NAMALWA (cell line): ENCODE measurements at regions not wholly inside any gene's neighbourhood (a gene's known extent, or its start where the extent isn't known, plus 50 kb on each side); places are given as distances from the start of the nearest gene placed in this dataset.

Experiments
- DNase-seq: peaks from one replicate; pipeline ENCODE4 v3.0.0-alpha.2; 2015; ENCODE audit warnings: low spot score

DNA sequence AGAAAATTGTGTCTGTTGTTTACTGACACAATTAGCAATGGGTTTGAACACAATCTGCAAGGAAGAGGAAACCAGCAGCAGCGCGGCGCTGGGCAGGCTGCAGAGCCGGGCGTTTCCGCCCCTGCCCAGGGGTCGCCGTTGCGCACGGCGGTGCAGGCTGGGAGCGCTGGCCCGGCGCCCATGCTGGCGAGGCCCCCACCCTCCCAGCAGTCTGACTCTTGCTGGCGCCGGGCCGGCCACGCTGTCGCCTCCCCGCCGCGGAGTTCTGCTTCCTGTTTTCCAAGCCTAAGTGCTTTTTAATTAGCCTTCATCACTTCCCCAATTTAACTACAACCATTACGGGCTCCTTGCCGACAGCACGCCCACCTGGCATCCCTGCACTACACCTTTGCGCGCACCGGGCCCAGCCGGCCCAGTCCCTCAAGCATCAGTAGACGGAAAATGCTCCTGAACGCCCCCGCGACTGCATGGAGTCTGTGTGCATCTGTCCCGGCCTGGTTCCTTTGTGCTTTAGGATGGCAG lies 212.1 kb downstream of the GXYLT1 start:
- DNase-seq, result peak; percentile 11

DNA sequence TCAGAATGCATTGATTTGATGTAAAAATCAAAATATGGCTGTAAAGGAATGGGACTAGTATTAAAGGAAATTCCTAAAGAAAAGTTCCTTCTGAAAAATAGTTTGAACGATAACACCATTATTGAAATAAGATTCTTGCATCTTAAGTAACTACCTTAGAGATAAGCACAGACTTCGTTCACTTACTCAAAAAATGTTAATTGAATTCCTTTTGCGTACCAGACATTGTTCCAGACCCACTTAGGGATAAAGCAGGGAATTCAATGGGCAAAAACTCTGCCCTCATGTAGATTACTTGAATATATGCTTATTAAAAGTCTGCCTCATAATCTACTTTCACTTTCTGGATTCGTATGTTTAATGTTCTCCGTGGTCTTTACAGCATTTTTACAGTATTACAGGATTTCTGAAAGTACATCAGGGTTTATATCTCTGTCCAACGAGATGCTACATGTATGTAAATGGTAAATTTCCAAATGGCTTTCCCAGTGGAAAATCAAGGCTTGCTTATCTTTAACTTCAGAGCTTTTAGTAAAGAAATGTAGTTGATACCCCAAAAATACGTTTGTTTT lies 213.7 kb downstream of the GXYLT1 start:
- DNase-seq, result no peak

DNA sequence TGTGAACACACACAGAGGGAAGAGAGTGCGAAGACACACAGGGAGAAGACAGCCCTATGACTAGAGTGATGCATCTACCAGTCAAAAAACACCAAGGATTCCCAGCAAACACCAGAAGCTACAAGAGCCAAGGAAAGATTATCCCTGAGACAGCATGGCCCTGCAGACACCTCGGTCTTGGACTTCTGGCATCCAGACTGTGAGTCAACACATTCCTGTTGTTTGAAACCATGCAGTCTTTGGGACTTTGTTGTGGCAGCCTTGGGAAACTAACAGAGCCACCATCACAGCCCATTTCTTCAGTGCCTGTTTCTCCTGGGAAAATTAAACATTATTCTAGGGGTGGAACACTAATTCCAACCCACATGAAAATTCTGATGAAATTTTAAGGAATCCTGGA lies 220.6 kb downstream of the GXYLT1 start:
- no peak for DNase-seq

DNA sequence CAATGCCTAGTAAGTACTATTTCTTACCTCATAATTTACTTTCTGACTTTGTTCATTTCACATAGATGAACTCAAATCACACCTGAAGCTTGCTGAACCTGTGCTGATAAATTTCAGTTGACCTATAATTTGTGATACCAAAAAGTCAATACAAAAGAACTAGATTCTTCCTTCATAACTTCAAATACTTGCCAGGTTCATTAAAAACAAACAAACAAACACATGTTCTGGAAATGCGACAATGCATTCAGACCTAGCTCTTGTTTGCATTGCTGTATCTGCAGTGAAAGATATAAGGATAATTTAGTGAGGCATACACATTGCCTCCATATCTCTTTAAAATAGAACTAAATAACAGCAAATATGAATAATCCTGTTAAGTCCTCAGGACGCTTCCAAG lies 221.3 kb downstream of the GXYLT1 start:
- no peak for DNase-seq

DNA sequence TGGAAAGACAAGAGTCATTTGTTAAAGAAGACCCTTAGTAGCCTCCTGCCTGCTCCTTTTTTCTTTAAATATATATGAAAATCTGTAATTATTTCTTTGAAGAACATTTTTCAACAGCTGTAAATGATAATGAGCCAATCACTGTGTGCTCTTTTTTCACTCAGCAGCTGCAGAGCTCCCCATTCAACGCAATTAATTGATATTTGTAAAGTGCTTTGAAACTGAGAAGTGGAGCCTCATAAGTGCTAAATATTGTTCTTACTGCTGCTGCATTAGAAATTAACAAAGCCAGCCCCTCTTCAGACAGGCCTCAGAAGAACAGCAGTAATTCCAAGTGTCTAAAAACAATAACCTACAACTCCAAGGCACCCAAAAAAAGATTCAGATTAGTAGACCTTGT lies 224.3 kb downstream of the GXYLT1 start:
- no peak for DNase-seq

DNA sequence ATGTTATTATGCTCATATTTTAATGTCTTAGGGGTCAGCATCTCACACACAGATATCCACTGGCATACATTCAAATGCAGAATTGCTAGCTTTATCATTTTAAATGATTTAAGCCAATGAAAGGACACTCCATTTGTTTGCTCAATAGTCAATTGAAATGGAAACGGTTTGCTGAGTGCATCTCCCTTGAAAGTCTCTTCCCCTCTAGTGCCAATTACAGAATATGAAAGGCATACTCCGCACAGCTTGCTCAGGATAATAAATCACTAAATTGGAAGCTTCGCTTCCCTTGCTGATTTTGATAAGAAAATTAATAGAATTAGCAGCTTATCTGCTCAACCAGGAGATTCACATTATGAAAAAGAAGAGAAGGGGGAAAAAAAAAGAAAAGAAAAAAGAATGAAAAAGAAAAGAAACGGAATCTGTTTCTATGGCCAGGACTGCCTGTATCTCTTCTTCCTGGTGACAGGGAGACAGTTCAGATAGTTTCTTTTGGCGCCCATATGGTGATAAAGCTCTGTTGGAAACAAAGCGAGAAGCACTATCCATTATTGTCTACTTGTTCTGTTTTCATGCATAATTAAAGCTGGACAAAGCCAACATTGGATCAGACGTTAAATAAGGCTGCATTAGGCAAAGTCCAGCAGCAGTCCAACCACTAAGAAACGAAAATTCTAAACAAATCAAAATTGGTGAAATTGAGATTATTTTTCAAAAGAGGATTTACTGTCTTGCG lies 225.0 kb downstream of the GXYLT1 start:
- no peak for DNase-seq

GRCh38 chr12:41919048-41919447 lies 225.6 kb downstream of the GXYLT1 start:
- no peak for DNase-seq

GRCh38 chr12:41917938-41918341 lies 226.7 kb downstream of the GXYLT1 start:
- DNase-seq, result no peak

DNA sequence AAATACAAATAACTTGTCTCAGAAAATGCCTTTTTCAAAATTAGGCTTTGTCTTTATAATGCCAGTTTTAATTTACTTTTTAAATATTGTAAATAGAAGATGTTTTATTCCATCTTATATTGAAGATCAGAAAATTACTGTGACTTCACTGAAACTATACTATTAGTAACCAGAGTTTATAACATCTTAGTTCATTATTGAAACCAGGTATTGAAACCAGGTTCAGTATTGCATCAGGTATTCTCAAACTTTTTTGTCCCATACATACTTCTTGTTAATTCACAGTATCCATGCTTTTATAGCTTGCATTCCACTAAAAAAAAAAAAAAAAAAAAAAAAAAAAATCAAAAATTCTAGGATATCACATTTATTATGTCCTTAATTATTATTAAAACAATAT lies 227.5 kb downstream of the GXYLT1 start:
- no peak for DNase-seq

DNA sequence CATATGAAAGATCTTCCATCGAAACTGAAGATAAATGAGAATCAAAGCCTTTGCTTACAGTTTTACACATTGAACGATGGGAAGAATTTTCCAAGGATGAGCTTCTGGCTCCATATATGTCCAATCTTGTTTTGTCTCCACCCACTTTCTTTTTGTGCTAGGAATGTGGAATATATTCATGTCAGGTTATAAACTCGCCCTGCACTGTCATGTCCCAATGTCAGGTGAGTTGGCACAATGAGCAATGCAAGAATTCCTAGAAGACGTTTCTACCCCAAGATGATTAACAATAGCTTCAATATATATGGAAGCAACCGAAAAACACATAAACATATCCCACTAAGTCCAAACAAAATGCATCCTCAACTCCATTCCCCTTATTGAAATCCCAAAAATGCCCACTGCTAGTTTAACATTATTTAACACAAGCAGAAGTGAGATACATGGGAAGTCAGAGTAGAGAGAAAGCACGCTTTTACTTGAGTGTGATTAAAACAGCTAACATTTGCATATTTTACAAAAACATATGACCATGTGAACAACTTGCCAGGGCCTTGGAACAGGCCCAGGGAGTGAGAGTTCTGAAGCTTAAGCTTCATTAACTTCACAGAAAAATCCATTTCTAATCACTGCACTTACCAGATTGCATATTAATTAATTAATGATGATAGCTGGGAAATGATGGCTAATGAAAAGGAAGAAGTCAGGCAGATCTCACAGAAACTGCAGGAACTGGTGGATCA lies 233.9 kb downstream of the GXYLT1 start:
- DNase-seq, result no peak

DNA sequence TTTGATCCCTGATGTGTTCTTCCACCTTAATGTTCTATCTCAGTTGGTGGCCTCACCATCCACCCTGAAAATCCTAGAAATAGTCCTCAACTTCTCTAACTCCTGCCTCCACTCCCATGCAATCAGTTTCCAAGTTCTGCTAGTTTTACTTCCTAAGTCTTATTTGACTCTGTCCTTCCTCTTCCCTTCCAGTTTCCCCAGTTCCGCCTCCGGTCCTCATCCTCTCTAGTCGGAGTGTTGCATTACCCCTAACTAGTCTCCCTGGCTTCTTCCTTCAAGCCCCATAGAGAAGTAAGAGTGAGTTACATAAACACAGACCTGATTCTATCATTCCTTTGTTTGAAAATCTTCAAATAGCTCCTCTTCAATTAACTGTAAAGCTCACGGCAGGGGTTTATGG lies 236.5 kb downstream of the GXYLT1 start:
- DNase-seq, result no peak

DNA sequence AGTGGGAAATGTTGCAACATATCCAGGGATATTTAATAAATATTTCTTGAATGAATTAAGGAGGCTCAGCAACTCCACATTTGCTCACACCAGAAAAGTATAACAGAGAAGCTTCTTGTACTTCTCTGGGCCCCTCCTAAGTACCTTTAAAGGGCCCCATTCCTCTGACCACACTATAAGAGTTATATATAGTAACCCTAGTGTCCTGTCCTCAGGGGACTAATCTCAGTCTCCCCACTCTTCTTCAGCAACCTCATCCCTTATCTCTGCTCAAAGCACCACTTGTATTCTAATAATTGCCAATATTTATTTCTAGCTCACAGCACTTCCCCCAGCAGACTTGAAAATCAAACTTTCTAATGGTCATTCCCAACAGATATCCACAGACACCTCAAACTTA lies 237.1 kb downstream of the GXYLT1 start:
- DNase-seq, result no peak

- DNase-seq, result no peak
These were observed 237.7 kb downstream of the GXYLT1 start for GRCh38 chr12:41907021-41907420.

DNA sequence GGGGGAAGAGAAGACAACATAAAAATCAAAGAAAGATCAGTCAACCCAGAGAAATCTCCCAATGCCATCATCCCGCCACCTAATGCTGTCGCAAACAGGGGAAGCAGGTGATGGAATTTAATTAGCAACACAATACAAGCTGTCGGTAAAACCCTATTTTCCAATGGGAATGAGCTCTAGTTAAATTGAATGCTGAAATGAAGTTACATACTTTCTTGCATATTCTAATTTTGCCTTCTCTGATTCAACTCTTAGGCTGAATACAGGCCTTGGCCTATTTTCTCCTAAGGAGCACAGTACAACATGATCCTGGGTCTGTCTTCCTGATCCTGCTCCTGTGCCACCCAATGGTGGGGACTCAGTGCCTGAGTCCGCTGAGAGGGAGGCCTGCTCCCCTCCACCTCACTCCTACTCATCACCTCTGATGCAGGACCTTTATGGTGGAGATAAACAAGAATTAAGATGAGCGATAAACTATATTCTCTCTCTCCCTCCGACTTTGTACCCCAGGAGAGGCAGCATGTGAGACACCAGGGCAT lies 238.8 kb downstream of the GXYLT1 start:
- no peak for DNase-seq

DNA sequence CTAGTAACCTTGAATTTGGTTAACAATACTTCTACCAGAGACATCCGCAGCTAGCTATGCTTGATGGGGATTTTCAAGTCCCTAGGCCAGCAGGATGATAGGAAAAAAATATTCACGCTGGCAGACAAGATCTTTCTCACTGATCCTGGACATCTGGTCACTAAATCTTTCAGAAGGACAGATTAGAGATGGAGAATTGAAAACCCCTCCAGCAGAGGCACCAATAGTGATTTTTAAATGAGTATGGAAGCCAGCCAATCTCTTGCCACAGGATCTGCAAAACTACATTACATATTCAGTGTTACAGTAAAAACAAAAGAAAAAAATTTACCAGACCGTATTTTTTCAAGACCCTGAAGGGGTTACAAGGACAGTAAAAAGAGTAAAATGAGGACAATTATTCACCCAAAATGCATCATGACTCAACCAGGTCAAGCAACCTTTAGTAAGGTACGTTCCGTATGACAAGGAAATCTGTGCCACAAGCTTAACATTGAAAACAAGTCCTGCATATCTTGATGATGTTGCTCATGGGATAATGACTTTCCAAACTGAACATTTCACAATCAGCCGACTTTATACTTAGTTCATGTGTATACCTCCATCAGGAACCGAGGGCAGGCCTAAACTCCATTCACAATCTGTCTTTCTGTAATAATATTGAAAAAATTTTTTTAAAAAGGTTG lies 239.5 kb downstream of the GXYLT1 start:
- no peak for DNase-seq

DNA sequence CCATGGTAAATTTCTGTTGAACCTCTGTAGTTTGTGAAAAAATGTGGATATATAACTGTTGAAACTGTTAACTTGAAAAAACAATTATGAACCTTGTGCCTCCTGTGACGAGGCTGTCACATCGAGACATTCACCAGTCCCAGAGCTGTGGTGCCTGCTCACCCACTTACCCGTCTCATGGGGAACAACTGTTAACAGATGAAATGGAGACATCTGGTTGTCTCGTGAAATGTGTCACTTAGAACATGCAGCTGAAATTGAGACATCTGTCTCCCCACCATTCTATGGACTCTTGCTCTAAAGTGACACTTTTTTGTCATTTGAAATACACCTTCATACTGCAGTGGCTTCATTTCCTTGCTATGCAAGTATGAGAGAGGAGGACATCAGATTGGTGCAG lies 240.6 kb downstream of the GXYLT1 start:
- no peak for DNase-seq

GRCh38 chr12:41903014-41903708 lies 241.5 kb downstream of the GXYLT1 start:
- no peak for DNase-seq

DNA sequence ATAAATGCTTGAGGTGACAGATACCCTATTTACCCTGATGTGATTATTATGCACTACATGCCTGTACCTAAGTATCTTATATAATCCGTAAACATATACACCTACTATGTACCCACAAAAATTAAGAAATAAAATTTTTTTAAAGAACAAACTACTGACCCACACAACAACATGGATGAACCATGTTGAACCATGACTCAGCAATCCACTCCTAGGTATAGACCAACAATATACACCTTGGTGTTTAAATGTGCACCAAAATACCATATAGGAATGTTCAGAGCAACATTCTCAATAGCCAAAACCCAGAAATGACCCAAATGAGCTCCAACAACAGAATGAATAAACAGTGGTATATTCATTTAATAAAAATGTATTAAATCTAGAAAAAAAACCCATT lies 245.1 kb downstream of the GXYLT1 start:
- DNase-seq, result no peak

DNA sequence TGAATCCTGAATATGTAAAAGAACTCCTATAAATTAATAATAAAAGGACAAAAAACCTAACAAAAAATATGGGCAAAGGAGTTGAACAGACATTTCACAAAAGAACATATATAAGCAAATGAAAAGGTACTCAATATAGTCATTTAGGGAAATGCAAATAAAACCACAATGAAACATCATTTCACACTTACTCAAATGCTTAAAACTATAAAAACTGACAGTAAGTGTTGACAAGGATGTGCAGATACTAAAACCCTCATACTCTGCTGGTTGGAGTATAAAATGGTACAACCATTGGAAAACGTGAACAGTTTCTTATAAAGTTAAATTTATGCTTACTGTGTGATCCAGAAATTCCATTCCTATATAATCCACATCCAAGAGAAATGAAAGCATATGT lies 247.1 kb downstream of the GXYLT1 start:
- DNase-seq, result no peak

DNA sequence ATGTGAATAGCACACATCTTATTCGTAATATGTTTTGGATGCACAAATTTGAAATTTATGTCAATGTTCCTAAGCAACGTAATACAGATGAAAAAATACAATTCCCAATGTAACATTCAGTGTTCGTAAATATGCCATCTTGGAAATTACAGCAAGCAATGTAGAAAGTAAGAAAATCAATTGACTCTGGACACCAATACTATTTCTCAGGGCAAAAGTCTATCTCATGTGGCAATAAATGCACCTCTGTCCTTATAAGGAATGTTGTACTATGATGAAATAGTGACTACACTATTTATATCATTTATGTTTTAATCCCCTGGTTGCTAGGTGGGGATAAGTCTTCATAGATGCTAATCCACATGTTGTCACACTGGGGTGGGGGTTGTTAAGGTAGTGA lies 251.2 kb downstream of the GXYLT1 start:
- DNase-seq, result no peak

DNA sequence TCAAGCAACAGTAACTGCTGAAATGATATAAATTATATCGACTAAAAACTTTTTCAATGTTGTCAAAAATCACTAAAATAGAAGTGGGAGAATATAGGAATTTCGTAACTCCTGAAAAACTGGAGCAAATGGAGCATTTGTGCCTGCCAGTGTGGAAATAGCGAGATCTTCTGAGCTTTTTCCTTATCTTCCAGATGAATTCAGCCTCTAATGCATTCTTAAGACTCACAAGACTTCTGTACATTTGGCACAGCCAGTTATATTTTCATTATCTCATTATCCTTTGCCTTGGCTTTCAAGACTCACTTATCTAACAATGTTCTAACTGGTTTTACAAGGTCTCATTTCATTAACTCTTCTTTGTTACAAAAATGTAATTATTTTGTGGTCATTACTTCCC lies 252.4 kb downstream of the GXYLT1 start:
- no peak for DNase-seq

DNA sequence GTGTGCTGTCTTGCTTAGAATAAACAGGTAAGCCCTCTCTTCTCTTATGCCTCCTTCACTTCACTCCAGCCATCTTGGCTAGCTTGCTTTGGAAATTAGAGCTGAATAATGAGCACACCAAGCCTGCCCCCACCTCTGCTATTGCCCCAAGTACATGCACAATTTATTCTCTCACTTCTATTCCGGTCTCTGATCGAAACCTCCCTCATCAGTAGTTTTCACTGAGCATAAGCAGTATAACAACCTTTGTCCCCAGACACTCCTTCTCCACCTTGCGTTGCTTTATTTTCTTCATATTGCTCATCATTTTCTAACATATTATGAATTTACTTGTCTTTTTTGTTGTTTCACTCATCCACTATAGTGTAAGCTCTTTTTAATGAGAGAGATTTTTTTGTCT lies 253.4 kb downstream of the GXYLT1 start:
- DNase-seq, result no peak
